ENCODE measurements at regions not wholly inside any gene's neighbourhood (a gene's known extent, or its start where the extent isn't known, plus 50 kb on each side); places are given as distances from the start of the nearest gene placed in this dataset.

DNA sequence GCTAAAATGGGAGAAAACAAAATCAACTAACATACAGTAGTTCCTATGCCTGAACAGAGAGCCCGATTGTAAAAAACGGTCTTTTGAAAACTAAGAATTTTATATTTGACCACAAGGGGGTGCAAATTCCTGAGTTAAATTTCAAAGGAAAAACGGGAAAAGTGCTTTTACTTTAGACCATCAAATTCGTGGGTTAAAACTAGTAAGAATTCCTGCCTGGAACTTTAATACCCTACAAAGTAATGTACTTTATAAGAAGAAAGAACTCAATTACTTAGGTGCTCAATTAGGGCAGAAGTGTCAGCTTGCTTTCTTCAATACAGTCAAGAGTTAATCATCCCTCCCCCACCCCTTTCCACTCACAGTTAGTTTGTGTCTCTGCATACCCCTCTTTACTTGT is 69.8 kb downstream of the KCNRG start:
- TF ChIP-seq CTCF (IDR thresholded peaks at IDR 0.05) (peak; percentile 29 to 82 (median 72)), POLR2AphosphoS5 (IDR thresholded peaks at IDR 0.05) (no peak), POLR2A (IDR thresholded peaks at IDR 0.05) (no peak)

Measured in prostate gland (tissue), 2 donors.